Mucosa of gallbladder (tissue), 1 donor: ENCODE measurements at regions not wholly inside any gene's neighbourhood (a gene's known extent, or its start where the extent isn't known, plus 50 kb on each side); places are given as distances from the start of the nearest gene placed in this dataset.
"Not testable (repeated sequence)": the region's sequence is repeated elsewhere in the genome, so short reads cannot be mapped to it uniquely, and the experiment has no call there.

Experiments
- DNase-seq: peaks from one replicate; pipeline ENCODE4 v3.0.0-alpha.2; 2020; ENCODE audit warnings: low spot score
- donor health status: DM: no; HTN: no; CAD: no.

DNA sequence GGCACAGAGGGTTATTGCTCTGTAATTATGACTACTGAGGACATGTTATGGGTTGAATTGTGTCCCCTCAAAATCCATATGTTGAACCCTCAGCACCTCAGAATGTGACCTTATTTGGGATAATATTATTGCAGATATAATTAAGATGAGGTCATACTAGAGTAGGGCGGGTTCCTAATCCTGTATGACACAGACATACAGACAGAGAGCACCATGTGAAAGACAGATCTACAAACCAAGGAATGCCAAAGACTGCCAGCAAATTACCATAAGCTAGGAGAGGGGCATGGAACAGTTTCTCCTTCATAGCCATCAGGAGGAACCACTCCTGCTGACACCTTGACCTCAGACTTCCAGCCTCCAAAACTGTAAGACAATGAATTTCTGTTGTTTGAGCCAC, 115.2 kb upstream of the OTUD4 start:
- no peak for DNase-seq

DNA sequence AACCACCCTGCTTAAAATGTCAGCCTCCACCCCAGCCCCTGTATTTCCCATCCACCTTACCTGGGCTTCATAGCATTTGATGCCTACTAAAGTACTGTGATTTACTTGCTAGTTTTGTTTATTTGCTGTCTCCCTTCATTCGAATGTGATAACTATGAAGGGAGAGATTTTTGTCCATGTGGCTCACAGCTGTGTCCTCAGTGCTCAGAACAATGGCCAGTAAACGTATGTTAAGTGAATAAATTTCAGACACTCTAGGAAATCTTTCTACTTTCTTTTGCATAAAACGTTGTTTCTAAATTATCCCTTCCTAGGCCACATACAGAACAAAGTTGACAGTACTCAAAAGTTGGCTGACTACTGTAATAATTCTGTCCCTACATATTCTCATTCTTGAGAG, 114.7 kb upstream of the OTUD4 start:
- DNase-seq = no peak

- no peak for DNase-seq
Observed at GRCh38 chr4:145293658-145294057, 113.3 kb upstream of the OTUD4 start.

DNA sequence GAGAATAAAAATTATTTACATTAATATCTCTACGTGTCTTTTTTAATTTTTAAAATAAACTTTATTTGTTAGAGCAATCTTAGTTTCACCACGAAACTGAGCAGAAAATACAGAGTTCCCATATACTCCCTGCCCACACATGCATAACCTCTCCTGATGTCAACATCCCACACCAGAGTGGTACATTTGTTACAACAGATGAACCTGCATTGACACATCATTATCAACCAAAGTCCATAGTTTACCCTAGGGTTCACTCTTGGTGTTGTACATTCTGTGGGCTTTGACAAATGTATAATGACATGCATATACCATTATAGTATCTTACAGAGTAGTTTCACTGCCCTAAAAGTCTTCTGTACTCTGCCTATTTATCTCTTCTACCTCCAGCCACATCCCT, 110.6 kb upstream of the OTUD4 start:
- no peak for DNase-seq

- DNase-seq = no peak
Observed at GRCh38 chr4:145289403-145290076, 109.2 kb upstream of the OTUD4 start.

DNA sequence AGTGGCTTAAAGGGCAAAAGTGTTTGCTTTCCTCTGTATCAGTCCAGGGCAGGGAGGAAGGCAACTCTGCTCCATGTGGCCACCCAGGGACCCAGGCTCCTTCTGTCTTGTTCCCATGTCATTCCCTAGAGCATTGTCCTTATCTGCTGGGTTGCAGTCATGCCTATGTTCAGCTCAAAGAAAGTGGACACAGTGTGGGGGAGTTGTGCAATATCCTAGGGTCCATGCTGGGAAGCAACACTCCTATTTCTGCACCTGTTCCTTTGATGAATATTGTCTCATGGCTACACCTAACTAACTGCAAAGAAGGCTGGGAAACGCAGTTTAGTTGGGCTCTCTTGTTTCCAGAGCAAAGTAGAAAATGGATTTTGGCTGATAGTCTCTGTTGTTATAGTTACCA, 107.0 kb upstream of the OTUD4 start:
- no peak for DNase-seq

- no peak for DNase-seq
Observed at GRCh38 chr4:145285928-145286327, 105.5 kb upstream of the OTUD4 start.

DNA sequence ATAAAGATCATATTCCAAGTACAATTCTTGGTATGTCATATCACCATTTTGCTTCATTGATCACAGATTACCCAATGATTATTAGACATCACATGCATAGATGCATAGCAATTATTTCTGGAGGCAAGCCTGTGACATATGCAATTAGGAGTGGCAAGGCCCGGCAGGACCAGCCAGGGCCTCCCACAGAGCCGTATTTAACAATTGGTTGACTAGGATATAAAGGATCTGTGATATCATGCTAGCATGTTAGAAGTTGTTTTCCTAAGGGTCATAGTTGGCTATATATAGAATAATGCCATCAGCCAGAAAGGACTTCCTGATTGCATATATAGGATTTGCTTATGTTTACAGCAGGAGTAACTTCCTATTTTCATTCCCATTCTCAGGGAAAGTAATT, 103.5 kb upstream of the OTUD4 start:
- DNase-seq = no peak

GRCh38 chr4:145281951-145282350, 101.6 kb upstream of the OTUD4 start:
- DNase-seq = no peak

- no peak for DNase-seq
Observed at GRCh38 chr4:145281224-145281623, 100.8 kb upstream of the OTUD4 start.

GRCh38 chr4:145280541-145280940, 100.2 kb upstream of the OTUD4 start:
- no peak for DNase-seq

DNA sequence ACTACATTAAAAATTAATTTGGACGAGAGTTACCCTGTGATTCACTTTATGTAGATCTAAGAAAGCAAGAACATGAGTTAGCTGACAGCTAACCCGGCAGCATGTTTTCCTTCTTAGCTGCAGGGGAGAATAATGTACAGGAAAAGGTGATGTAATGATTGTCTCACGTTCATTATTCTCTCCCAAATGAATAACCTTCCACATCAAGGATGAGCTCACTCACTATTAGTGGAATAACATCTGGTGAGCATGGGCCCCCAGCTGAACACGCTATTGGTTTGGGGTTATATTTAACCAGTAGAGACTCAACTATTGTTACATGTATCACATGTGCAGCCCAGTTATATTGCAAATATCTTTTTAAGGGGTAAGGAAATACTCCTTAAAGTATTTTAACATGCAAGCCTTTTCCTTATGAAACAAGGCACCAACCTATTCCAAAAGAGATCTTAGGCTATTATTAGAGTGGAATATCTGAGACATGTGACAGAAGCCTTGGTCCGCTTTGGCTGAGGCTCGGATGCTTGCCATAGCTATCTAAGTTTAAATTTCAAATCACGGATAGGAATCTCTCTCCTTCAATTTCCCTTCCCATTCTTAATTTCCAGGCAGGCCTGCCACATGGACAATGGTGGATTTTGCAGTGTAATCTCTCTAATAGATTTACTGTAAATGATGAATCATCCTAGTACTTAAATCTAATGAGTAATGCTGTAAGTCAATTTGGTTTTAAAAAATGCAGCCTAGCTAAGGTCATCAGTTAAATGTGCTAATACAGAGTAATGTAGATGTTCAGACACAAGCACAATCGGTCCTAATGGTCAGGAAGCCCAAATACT, 99.0 kb upstream of the OTUD4 start:
- DNase-seq = no peak

- DNase-seq = no peak
Observed at GRCh38 chr4:145278341-145279121, 98.1 kb upstream of the OTUD4 start.

DNA sequence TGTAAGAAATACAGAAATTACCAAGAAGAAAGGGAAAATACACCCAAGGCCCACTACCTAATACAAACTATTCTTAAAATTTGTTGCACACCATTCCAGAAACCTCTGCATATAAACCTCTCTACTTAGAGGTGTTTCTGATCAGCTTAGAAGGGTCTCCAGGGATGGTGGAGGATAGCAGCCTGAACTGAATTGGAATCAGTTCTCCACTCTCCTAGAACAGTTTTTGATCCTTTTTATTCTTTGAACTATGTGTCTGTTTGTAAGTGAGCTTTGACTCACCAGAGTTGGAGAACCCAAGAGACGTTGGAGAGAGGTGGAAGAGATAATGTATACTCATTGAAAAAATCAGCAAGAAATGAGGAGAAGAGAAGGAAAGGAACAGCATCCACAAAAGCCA, 96.6 kb upstream of the OTUD4 start:
- no peak for DNase-seq

DNA sequence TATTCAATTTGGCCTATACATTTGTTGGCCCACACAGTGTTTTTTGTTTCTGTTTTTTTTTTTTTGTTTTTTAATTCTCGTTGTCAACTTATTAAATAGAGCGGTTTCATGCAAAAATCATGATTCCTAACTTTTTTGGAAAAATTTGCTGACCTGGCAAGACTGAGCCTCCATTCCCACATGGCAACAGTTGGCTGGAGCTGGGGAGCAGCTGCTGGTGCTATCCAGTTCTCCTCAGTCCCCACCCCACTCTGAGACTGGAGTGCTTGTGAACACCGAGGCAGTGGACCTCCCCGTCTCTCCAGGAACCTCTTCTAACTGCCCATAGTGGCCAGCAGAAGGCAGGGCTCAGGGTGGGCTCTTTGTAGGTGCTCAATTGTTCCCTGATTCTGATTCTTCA, 95.7 kb upstream of the OTUD4 start:
- no peak for DNase-seq

DNA sequence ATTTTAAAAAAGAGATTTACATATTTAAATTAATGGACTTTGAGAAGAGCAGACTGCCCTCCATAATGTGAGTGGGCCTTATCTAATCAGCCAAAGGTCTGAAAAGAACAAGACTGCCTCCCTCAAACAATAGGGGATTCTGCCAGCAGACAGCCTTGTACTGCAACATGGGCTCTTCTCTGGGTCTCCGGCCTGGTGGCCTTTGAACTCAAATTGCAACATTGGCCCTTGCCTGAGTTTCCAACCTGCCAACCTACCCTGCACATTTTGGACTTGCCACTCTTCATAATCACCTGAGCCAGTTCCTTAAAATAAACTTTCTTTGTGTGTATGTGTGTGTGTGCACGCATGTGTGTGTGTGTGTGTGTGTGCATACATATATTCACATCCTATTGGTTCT, 90.8 kb upstream of the OTUD4 start:
- DNase-seq = no peak

DNA sequence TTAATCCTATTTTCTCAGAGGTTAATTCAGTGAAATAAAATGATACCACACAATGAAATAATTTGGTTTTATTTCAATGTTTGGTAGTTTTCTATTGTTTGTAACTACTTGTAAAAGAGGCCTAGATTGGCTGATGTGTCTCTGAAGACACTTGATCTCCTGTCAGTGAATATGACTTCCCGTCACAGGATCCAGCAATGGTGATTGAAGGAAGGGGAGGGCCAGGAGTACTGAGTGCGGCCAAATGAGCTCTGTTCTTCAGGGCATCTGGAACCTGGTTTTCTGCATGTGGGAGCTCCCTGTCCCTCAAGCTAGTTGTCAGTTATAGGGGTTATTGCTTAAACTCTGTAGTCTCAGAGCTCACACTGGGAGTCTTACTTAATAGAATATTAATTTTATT, 86.5 kb upstream of the OTUD4 start:
- DNase-seq = no peak

DNA sequence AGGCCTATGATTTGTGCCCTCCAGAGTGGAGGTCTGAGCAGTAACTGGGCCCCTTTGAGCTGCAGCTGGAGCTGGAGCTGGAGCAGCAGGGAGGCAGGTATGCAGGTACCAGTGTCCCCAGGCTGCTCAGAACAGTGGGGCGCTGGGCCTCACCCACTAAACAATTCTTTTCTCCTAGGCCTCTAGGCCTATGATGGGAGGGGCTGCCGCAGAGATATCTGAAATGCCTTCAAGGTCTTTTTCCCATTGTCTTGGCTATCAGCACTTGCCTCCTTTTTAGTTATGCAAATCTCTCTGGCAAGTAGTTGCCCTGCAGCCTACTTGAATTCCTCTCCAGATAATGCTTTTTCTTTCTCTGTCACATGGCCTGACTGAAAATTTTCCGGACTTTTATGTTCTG, 79.7 kb upstream of the OTUD4 start:
- DNase-seq = no peak

DNA sequence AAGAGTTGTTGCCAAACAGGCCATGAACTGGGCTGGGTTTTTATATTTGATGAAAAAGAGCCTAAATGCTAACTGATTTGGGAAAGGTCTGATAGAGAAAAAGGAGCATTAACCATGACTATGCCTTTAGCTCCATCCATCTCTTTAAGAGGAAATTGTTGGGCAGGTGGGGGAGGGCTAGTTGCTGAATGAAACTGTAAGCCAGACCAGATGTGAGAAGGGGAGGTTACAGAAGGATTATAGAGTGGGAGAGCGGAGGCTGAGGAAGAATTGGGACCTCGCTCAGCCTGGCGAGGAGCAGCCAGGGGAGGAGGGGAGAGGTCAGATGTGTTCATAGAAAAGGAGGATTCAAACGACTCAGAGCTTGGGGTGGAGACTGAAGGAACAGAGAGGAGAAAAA, 74.9 kb upstream of the OTUD4 start:
- DNase-seq = not testable (repeated sequence)

DNA sequence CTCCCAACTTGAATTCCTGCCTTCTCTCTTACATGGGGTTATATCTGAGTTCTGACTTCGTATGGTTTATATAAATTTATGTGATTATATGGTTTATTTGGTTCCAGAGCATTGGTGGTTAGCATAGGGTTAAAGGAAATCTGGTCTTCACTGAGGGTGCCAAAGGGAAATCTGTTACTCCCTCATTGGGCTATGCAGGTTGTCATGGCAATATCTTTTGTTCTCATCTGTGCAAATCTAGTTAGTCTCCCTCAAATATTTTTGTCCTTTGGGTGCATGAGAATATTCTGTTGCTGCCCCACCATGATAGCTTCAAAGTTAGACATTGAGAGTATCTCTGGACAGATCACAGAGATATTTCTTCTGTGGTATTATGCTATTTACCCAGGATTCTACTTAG, 71.8 kb upstream of the OTUD4 start:
- DNase-seq = no peak

DNA sequence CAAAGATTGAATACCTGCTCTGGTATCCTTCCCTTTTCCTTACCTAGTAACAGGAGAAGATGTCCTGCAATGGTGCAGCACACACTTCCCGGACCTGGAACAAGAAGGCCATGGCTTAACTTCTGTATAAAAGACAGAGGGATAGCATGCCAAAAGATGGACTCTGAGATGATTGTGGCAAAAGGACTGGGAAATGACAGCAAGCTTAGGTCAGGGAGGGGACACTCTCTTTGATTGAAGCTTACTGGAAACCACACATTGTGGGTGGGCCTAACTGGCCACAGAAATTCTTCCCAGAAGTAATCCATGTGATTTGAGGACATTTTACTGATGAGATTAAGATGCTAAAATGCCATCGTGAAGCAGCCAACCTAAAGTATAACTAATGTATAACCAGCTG, 71.0 kb upstream of the OTUD4 start:
- no peak for DNase-seq

- no peak for DNase-seq
Observed at GRCh38 chr4:145248971-145249370, 68.6 kb upstream of the OTUD4 start.

GRCh38 chr4:145248502-145248901, 68.1 kb upstream of the OTUD4 start:
- DNase-seq = no peak
